Epithelial cell of prostate (primary cell): ENCODE measurements at regions not wholly inside any gene's neighbourhood (a gene's known extent, or its start where the extent isn't known, plus 50 kb on each side); places are given as distances from the start of the nearest gene placed in this dataset.
"Not testable (repeated sequence)": the region's sequence is repeated elsewhere in the genome, so short reads cannot be mapped to it uniquely, and the experiment has no call there.

Source experiments
- DNase-seq: peaks from one replicate; pipeline ENCODE4 v3.0.0-alpha.2; 2011; ENCODE audit warnings: low read depth, low spot score
- H3K27ac ChIP-seq: fragments of 450-650 bp; 2 replicates; pipeline ENCODE4 v1.5.1; 2017; ENCODE audit warnings: mild to moderate bottlenecking

- no peak overlapping the region for H3K27ac ChIP-seq
- no peak for DNase-seq
Measured at GRCh38 chr4:79850626-79851025, 222.4 kb downstream of the ANTXR2 start.

GRCh38 chr4:79848329-79848728, 224.7 kb downstream of the ANTXR2 start:
- H3K27ac ChIP-seq, result no peak overlapping the region
- DNase-seq, result no peak

- DNase-seq, result no peak
Measured at GRCh38 chr4:79847411-79847810, 225.6 kb downstream of the ANTXR2 start.

GRCh38 chr4:79842162-79842561, 230.9 kb downstream of the ANTXR2 start:
- H3K27ac ChIP-seq, result no peak overlapping the region
- no peak for DNase-seq

More at GRCh38 chr4:79847411-79847810, 225.6 kb downstream of the ANTXR2 start:
- H3K27ac ChIP-seq, result no peak overlapping the region

- no peak overlapping the region for H3K27ac ChIP-seq
- no peak for DNase-seq
Measured at GRCh38 chr4:79833857-79834256, 239.2 kb downstream of the ANTXR2 start.

GRCh38 chr4:79831701-79832514, 241.1 kb downstream of the ANTXR2 start:
- no peak overlapping the region for H3K27ac ChIP-seq
- no peak for DNase-seq

GRCh38 chr4:79831119-79831528, 241.9 kb downstream of the ANTXR2 start:
- H3K27ac ChIP-seq, result no peak overlapping the region
- no peak for DNase-seq

GRCh38 chr4:79827283-79827682, 245.7 kb downstream of the ANTXR2 start:
- H3K27ac ChIP-seq, result no peak overlapping the region
- DNase-seq, result no peak

- H3K27ac ChIP-seq, result no peak overlapping the region
- no peak for DNase-seq
Measured at GRCh38 chr4:79823148-79823763, 249.8 kb downstream of the ANTXR2 start.

GRCh38 chr4:79820427-79820826, 252.6 kb downstream of the ANTXR2 start:
- H3K27ac ChIP-seq, result no peak overlapping the region
- DNase-seq, result no peak

GRCh38 chr4:79807933-79808332, 265.1 kb downstream of the ANTXR2 start:
- not testable (repeated sequence) for DNase-seq, H3K27ac ChIP-seq

GRCh38 chr4:79798047-79798446, 275.0 kb downstream of the ANTXR2 start:
- DNase-seq, result no peak
- H3K27ac ChIP-seq, result no peak overlapping the region

- H3K27ac ChIP-seq, result no peak overlapping the region
- DNase-seq, result no peak
Measured at GRCh38 chr4:79796948-79797347, 276.1 kb downstream of the ANTXR2 start.

GRCh38 chr4:79788884-79789283, 284.1 kb downstream of the ANTXR2 start:
- DNase-seq, result no peak
- H3K27ac ChIP-seq, result no peak overlapping the region

GRCh38 chr4:79780129-79780528, 292.9 kb downstream of the ANTXR2 start:
- no peak for DNase-seq
- no peak overlapping the region for H3K27ac ChIP-seq

- H3K27ac ChIP-seq, result no peak overlapping the region
- no peak for DNase-seq
Measured at GRCh38 chr4:79772510-79772909, 300.5 kb downstream of the ANTXR2 start.

GRCh38 chr4:79764120-79764519, 308.9 kb downstream of the ANTXR2 start:
- H3K27ac ChIP-seq, result no peak overlapping the region
- DNase-seq, result no peak

GRCh38 chr4:79763486-79764075, 309.4 kb downstream of the ANTXR2 start:
- no peak overlapping the region for H3K27ac ChIP-seq
- DNase-seq, result no peak

- no peak for DNase-seq
- H3K27ac ChIP-seq, result no peak overlapping the region
Measured at GRCh38 chr4:79759793-79760192, 313.2 kb downstream of the ANTXR2 start.

GRCh38 chr4:79757600-79757999, 315.4 kb downstream of the ANTXR2 start:
- H3K27ac ChIP-seq, result no peak overlapping the region
- DNase-seq, result no peak

- no peak for DNase-seq
- H3K27ac ChIP-seq, result no peak overlapping the region
Measured at GRCh38 chr4:79756140-79756895, 316.7 kb downstream of the ANTXR2 start.
